H1 (cell line): ENCODE measurements at regions not wholly inside any gene's neighbourhood (a gene's known extent, or its start where the extent isn't known, plus 50 kb on each side); places are given as distances from the start of the nearest gene placed in this dataset.

Experiments
- BRCA1 ChIP-seq: IDR thresholded peaks from 2 replicates; pipeline ENCODE4 v1.6.1; 2012; ENCODE audit warnings: low read depth, low read length, improper control_type of control experiment
- CHD2 ChIP-seq: IDR thresholded peaks from 2 replicates; pipeline ENCODE4 v1.6.1; 2012; ENCODE audit warnings: low read length, improper control_type of control experiment
- EP300 ChIP-seq, 2 experiments: IDR thresholded peaks; 1 replicate in 1 of 2; 2 replicates in 1 of 2; pipeline ENCODE4 v1.6.1; 2011 to 2012; ENCODE audit warnings: low read depth in 2 of 2, low read length in 2 of 2, mild to moderate bottlenecking in 2 of 2, borderline replicate concordance in 1 of 2, inconsistent platforms in 1 of 2, moderate library complexity in 1 of 2
- RAD21 ChIP-seq, 2 experiments: IDR thresholded peaks in 1 of 2; conservative IDR thresholded peaks in 1 of 2; 2 replicates each; pipeline ENCODE4 v1.6.1; 2011; ENCODE audit warnings: low read depth in 2 of 2, low read length in 2 of 2, improper control_type of control experiment in 1 of 2, inconsistent platforms in 1 of 2, mild to moderate bottlenecking in 1 of 2, moderate library complexity in 1 of 2
- RNF2 ChIP-seq: fragments of 200-900, 300-1000 bp; sonication (generic); IDR thresholded peaks from 2 replicates; pipeline ENCODE4 v1.7.1; 2016; ENCODE audit warnings: borderline replicate concordance, low read depth, mild to moderate bottlenecking, antibody characterized with exemption, low read length; ENCODE audit not compliant: poor library complexity, severe bottlenecking; ENCODE audit errors: missing control alignments

DNA sequence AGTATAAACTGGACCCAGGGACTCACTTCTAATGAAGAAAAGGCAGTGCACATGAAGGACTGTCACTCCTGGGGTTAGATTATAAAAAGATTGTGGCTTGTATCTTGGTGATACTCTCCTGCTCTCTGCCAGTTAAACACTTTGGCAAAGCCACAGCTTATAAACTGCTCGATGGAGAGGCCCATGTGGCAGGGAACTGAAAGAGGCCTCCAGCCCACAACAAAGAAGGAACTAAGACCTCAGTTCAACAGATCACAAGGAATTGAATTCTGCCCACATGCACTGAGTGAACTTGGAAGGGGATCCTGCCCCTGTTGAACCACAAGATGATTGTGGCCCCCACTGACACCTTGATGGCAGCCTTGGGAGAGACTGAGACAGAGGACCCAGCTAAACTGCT, 363.8 kb downstream of the CBLN4 start (continued):
- TF ChIP-seq RAD21 (IDR thresholded peaks at IDR 0.05 in 1 of 2, conservative IDR thresholded peaks at IDR 0.05 in 1 of 2; ENCODE audit: low read depth in 2 of 2, low read length in 2 of 2) (no peak), RNF2 (no peak), CHD2 (no peak), EP300 (IDR thresholded peaks at IDR 0.05; ENCODE audit: borderline replicate concordance in 1 of 2, low read depth in 2 of 2, low read length in 2 of 2) (no peak), BRCA1 (no peak)
- TF ChIP-seq, all 59 proteins: peak for 0
